Liver (tissue), 3 donors: ENCODE measurements at regions not wholly inside any gene's neighbourhood (a gene's known extent, or its start where the extent isn't known, plus 50 kb on each side); places are given as distances from the start of the nearest gene placed in this dataset.

ENCODE experiments used
- CTCF ChIP-seq: fragments of 150-350 bp; IDR thresholded peaks from 2 replicates; pipeline ENCODE4 v1.5.1; 2017; ENCODE audit warnings: improper control_type of control experiment, low read depth, low read length; ENCODE audit not compliant: missing input control
- FOXA2 ChIP-seq: IDR thresholded peaks from 2 replicates; pipeline ENCODE4 v1.6.1; 2016; ENCODE audit warnings: antibody characterized with exemption
- HNF4A ChIP-seq, 2 donors: conservative IDR thresholded peaks; 2 replicates each; pipeline ENCODE4 v1.6.1; 2016; ENCODE audit warnings: antibody characterized with exemption in 2 of 2, mild to moderate bottlenecking in 2 of 2
- TAF1 ChIP-seq: conservative IDR thresholded peaks from 2 replicates; pipeline ENCODE4 v1.6.1; 2016; ENCODE audit warnings: antibody characterized with exemption, mild to moderate bottlenecking
- YY1 ChIP-seq: IDR thresholded peaks from 2 replicates; pipeline ENCODE4 v1.6.1; 2016; ENCODE audit warnings: antibody characterized with exemption, mild to moderate bottlenecking
- donor health status: healthy.
- donor health status: healthy.

- TF ChIP-seq FOXA2 = no peak
- no peak for TF ChIP-seq CTCF
- TF ChIP-seq TAF1 = no peak
- TF ChIP-seq HNF4A (conservative IDR thresholded peaks at IDR 0.05) = no peak
- no peak for TF ChIP-seq YY1
These were observed 76.4 kb downstream of the RHOB start for GRCh38 chr2:20523073-20523798.
